Gastrocnemius medialis (tissue), 4 donors: ENCODE measurements at regions not wholly inside any gene's neighbourhood (a gene's known extent, or its start where the extent isn't known, plus 50 kb on each side); places are given as distances from the start of the nearest gene placed in this dataset.

Experiments used
- ATAC-seq, 2 donors: fragments of 150-250 bp; one replicate each; pipeline ENCODE4 v1.9.1; 2016
- DNase-seq, 2 donors: peaks; one replicate each; pipeline ENCODE4 v3.0.0-alpha.2; 2019
- H3K27ac ChIP-seq, 4 donors: fragments of 200-600 bp; sonication (generic); 1 replicate in 1 of 4; 2 replicates in 3 of 4; pipeline ENCODE4 v1.5.1; 2016 to 2018; ENCODE audit warnings: mild to moderate bottlenecking in 2 of 4, moderate library complexity in 1 of 4
- H3K27me3 ChIP-seq, 3 donors: fragments of 200-600 bp; sonication (generic) in 2 of 3; 1 replicate in 1 of 3; 2 replicates in 2 of 3; pipeline versions ENCODE4 v1.5.1 to v1.6.0; 2016 to 2019; ENCODE audit warnings: mild to moderate bottlenecking in 1 of 3, moderate library complexity in 1 of 3
- H3K36me3 ChIP-seq, 2 donors: fragments of 200-600 bp; sonication (generic) in 1 of 2; one replicate each; pipeline ENCODE4 v1.5.1; 2017 to 2018
- H3K4me1 ChIP-seq, 2 donors: fragments of 200-600 bp; sonication (generic) in 1 of 2; one replicate each; pipeline ENCODE4 v1.5.1; 2016 to 2017; ENCODE audit warnings: mild to moderate bottlenecking in 2 of 2
- H3K4me3 ChIP-seq, 4 donors: fragments of 200-600 bp; sonication (generic) in 3 of 4; 1 replicate in 1 of 4; 2 replicates in 3 of 4; pipeline ENCODE4 v1.5.1; 2016 to 2019; ENCODE audit warnings: mild to moderate bottlenecking in 2 of 4
- H3K9me3 ChIP-seq, 3 donors: fragments of 200-600 bp; sonication (generic) in 2 of 3; 1 replicate in 1 of 3; 2 replicates in 2 of 3; pipeline ENCODE4 v1.5.1; 2016 to 2019
- CTCF ChIP-seq, 5 experiments: fragments of 450-650 bp in 3 of 5; fragments of 200-600 bp in 2 of 5; sonication (generic) in 2 of 5; IDR thresholded peaks in 4 of 5; conservative IDR thresholded peaks in 1 of 5; 1 replicate in 4 of 5; 2 replicates in 1 of 5; pipeline ENCODE4 v1.5.1; 2016 to 2019; ENCODE audit warnings: antibody characterized with exemption in 5 of 5, mild to moderate bottlenecking in 3 of 5, moderate library complexity in 3 of 5
- POLR2A ChIP-seq, 2 donors: fragments of 450-650 bp; IDR thresholded peaks; one replicate each; pipeline ENCODE4 v1.6.1; 2017; ENCODE audit warnings: antibody characterized with exemption in 2 of 2, mild to moderate bottlenecking in 2 of 2, moderate library complexity in 2 of 2
- in situ Hi-C, 4 donors: fragments of 200-750 bp; cut with MboI; loops; one replicate each; pipeline versions ENCODE4 v1.15.0 to v1.8.0; 2017; ENCODE audit warnings: low sequenced_read_pairs in 4 of 4
- intact Hi-C: fragments of 100-400 bp; cut with DNase I; formaldehyde crosslinking; loops from one replicate; pipeline ENCODE4 v1.15.1; 2023; ENCODE audit warnings: low total_unique reads

- H3K4me3 ChIP-seq = no peak overlapping the region
- TF ChIP-seq POLR2A (IDR thresholded peaks at IDR 0.05) = no peak
- no peak for TF ChIP-seq CTCF (IDR thresholded peaks at IDR 0.05 in 4 of 5, conservative IDR thresholded peaks at IDR 0.05 in 1 of 5)
- H3K27me3 ChIP-seq = no peaks in the 10 kb centered on the region
- H3K27ac ChIP-seq = no peak overlapping the region
- H3K36me3 ChIP-seq = no peaks in the 10 kb centered on the region
- H3K9me3 ChIP-seq = no peaks in the 10 kb centered on the region
- intact Hi-C loops (no loop called here), in situ Hi-C loops (no loop called here)
- no peaks in the 10 kb centered on the region for H3K4me1 ChIP-seq
- DNase-seq (no peak), ATAC-seq (no peak)
Observed at GRCh38 chr16:65668064-65668595, 546.3 kb upstream of the CDH11 start.

GRCh38 chr16:65667011-65667578, 545.2 kb upstream of the CDH11 start:
- intact Hi-C loops = no loop called here
- H3K4me1 ChIP-seq = no peaks in the 10 kb centered on the region
- ATAC-seq = no peak
- in situ Hi-C loops = no loop called here
- no peaks in the 10 kb centered on the region for H3K27me3 ChIP-seq
- no peaks in the 10 kb centered on the region for H3K36me3 ChIP-seq
- TF ChIP-seq CTCF (IDR thresholded peaks at IDR 0.05 in 4 of 5, conservative IDR thresholded peaks at IDR 0.05 in 1 of 5) (no peak), POLR2A (IDR thresholded peaks at IDR 0.05) (no peak)
- no peak for DNase-seq
- no peaks in the 10 kb centered on the region for H3K9me3 ChIP-seq
- no peak overlapping the region for H3K27ac ChIP-seq
- no peak overlapping the region for H3K4me3 ChIP-seq

GRCh38 chr16:65666132-65666941, 544.5 kb upstream of the CDH11 start:
- intact Hi-C loops (no loop called here), in situ Hi-C loops (no loop called here)

GRCh38 chr16:65665586-65665985, 543.7 kb upstream of the CDH11 start:
- Histone ChIP-seq H3K9me3 (no peaks in the 10 kb centered on the region), H3K4me3 (no peak overlapping the region), H3K36me3 (no peaks in the 10 kb centered on the region), H3K27me3 (no peaks in the 10 kb centered on the region), H3K27ac (no peak overlapping the region), H3K4me1 (no peaks in the 10 kb centered on the region)
- no peak for ATAC-seq
- no peak for TF ChIP-seq CTCF (IDR thresholded peaks at IDR 0.05 in 4 of 5, conservative IDR thresholded peaks at IDR 0.05 in 1 of 5)
- TF ChIP-seq POLR2A (IDR thresholded peaks at IDR 0.05) = no peak
- intact Hi-C loops (no loop called here), in situ Hi-C loops (no loop called here)
- no peak for DNase-seq

More at GRCh38 chr16:65666132-65666941, 544.5 kb upstream of the CDH11 start:
- Histone ChIP-seq H3K4me1 (no peaks in the 10 kb centered on the region), H3K9me3 (no peaks in the 10 kb centered on the region), H3K4me3 (no peak overlapping the region), H3K27me3 (no peaks in the 10 kb centered on the region), H3K27ac (no peak overlapping the region), H3K36me3 (no peaks in the 10 kb centered on the region)
- ATAC-seq (no peak), DNase-seq (no peak)
- no peak for TF ChIP-seq CTCF (IDR thresholded peaks at IDR 0.05 in 4 of 5, conservative IDR thresholded peaks at IDR 0.05 in 1 of 5)
- no peak for TF ChIP-seq POLR2A (IDR thresholded peaks at IDR 0.05)
